ENCODE measurements at regions not wholly inside any gene's neighbourhood (a gene's known extent, or its start where the extent isn't known, plus 50 kb on each side); places are given as distances from the start of the nearest gene placed in this dataset.

GRCh38 chr16:6374821-6375220, 957.8 kb upstream of the RBFOX1 start:
- TF ChIP-seq CTCF (optimal IDR thresholded peaks at IDR 0.05 in 1 of 3, IDR thresholded peaks at IDR 0.05 in 1 of 3, conservative IDR thresholded peaks at IDR 0.05 in 1 of 3; ENCODE audit: extremely low read depth in 1 of 3, insufficient read depth in 2 of 3, low read length in 3 of 3): no peak
- TF ChIP-seq EZH2 (IDR thresholded peaks at IDR 0.05; ENCODE audit: low read length): no peak

Data from keratinocyte (primary cell).